HG02623 (cell line): ENCODE measurements at regions not wholly inside any gene's neighbourhood (a gene's known extent, or its start where the extent isn't known, plus 50 kb on each side); places are given as distances from the start of the nearest gene placed in this dataset.
A peak's percentile ranks its signal among the peaks of the same experiment; 100 is the strongest.

Source experiments
- ATAC-seq: cut with Tn5 transposase; IDR thresholded peaks from one replicate; pipeline ENCODE4 v1.9.1; 2021; ENCODE audit warnings: moderate library complexity; ENCODE audit not compliant: unreplicated experiment

- no peak for ATAC-seq
These were observed 635.6 kb downstream of the TRAM1L1 start for GRCh38 chr4:116449764-116450163.

- no peak for ATAC-seq
These were observed 641.3 kb downstream of the TRAM1L1 start for GRCh38 chr4:116444117-116444516.

- no peak for ATAC-seq
These were observed 646.2 kb downstream of the TRAM1L1 start for GRCh38 chr4:116438981-116439729.

- no peak for ATAC-seq
These were observed 647.0 kb downstream of the TRAM1L1 start for GRCh38 chr4:116438417-116438816.

GRCh38 chr4:116427666-116428065, 657.7 kb downstream of the TRAM1L1 start:
- no peak for ATAC-seq

GRCh38 chr4:116413222-116413621, 672.2 kb downstream of the TRAM1L1 start:
- ATAC-seq: no peak

GRCh38 chr4:116401293-116401692, 684.1 kb downstream of the TRAM1L1 start:
- ATAC-seq: no peak

- ATAC-seq: no peak
These were observed 684.9 kb downstream of the TRAM1L1 start for GRCh38 chr4:116400480-116400879.

- no peak for ATAC-seq
These were observed 687.7 kb downstream of the TRAM1L1 start for GRCh38 chr4:116397714-116398113.

GRCh38 chr4:116397291-116397690, 688.1 kb downstream of the TRAM1L1 start:
- no peak for ATAC-seq

GRCh38 chr4:116395408-116395807, 690.0 kb downstream of the TRAM1L1 start:
- ATAC-seq: no peak

- ATAC-seq: no peak
These were observed 694.4 kb downstream of the TRAM1L1 start for GRCh38 chr4:116391020-116391419.

- ATAC-seq: no peak
These were observed 696.2 kb downstream of the TRAM1L1 start for GRCh38 chr4:116389139-116389538.

GRCh38 chr4:116387937-116388474, 697.4 kb downstream of the TRAM1L1 start:
- no peak for ATAC-seq

- no peak for ATAC-seq
These were observed 698.5 kb downstream of the TRAM1L1 start for GRCh38 chr4:116386856-116387255.

GRCh38 chr4:116385583-116385982, 699.8 kb downstream of the TRAM1L1 start:
- ATAC-seq: no peak

- no peak for ATAC-seq
These were observed 710.6 kb downstream of the TRAM1L1 start for GRCh38 chr4:116374815-116375214.

GRCh38 chr4:116362583-116362982, 722.8 kb downstream of the TRAM1L1 start:
- ATAC-seq: no peak

- ATAC-seq: no peak
These were observed 723.6 kb downstream of the TRAM1L1 start for GRCh38 chr4:116361790-116362189.

GRCh38 chr4:116358633-116359222, 726.6 kb downstream of the TRAM1L1 start:
- ATAC-seq: peak; percentile 98

GRCh38 chr4:116357758-116358157, 727.6 kb downstream of the TRAM1L1 start:
- no peak for ATAC-seq

- ATAC-seq: no peak
These were observed 738.6 kb downstream of the TRAM1L1 start for GRCh38 chr4:116346750-116347149.
